ENCODE measurements at regions not wholly inside any gene's neighbourhood (a gene's known extent, or its start where the extent isn't known, plus 50 kb on each side); places are given as distances from the start of the nearest gene placed in this dataset.

GRCh38 chr1:191460234-191460633, 698.0 kb upstream of the RGS18 start:
- TF ChIP-seq CTCF (IDR thresholded peaks at IDR 0.05; ENCODE audit: extremely low read depth, insufficient read depth, missing control alignments), result no peak
- no peak for DNase-seq (ENCODE audit: low spot score)
- in situ Hi-C loops (cut with MboI; ENCODE audit: low pct_unique_long_range_greater_than_20kb, low sequenced_read_pairs, unreplicated experiment), result no loop called here

GRCh38 chr1:191483988-191484387, 674.3 kb upstream of the RGS18 start:
- no peak for TF ChIP-seq CTCF (IDR thresholded peaks at IDR 0.05; ENCODE audit: extremely low read depth, insufficient read depth, missing control alignments)
- DNase-seq (ENCODE audit: low spot score), result no peak

GRCh38 chr1:191490303-191490702, 668.0 kb upstream of the RGS18 start:
- TF ChIP-seq CTCF (IDR thresholded peaks at IDR 0.05; ENCODE audit: extremely low read depth, insufficient read depth, missing control alignments), result no peak
- DNase-seq (ENCODE audit: low spot score), result no peak
- in situ Hi-C loops (cut with MboI; ENCODE audit: low pct_unique_long_range_greater_than_20kb, low sequenced_read_pairs, unreplicated experiment), result no loop called here

More at GRCh38 chr1:191483988-191484387, 674.3 kb upstream of the RGS18 start:
- in situ Hi-C loops (cut with MboI; ENCODE audit: low pct_unique_long_range_greater_than_20kb, low sequenced_read_pairs, unreplicated experiment), result no loop called here

GRCh38 chr1:191495040-191495439, 663.2 kb upstream of the RGS18 start:
- in situ Hi-C loops (cut with MboI; ENCODE audit: low pct_unique_long_range_greater_than_20kb, low sequenced_read_pairs, unreplicated experiment), result no loop called here
- no peak for TF ChIP-seq CTCF (IDR thresholded peaks at IDR 0.05; ENCODE audit: extremely low read depth, insufficient read depth, missing control alignments)
- DNase-seq (ENCODE audit: low spot score), result no peak

- DNase-seq (ENCODE audit: low spot score), result no peak
- no peak for TF ChIP-seq CTCF (IDR thresholded peaks at IDR 0.05; ENCODE audit: extremely low read depth, insufficient read depth, missing control alignments)
- in situ Hi-C loops (cut with MboI; ENCODE audit: low pct_unique_long_range_greater_than_20kb, low sequenced_read_pairs, unreplicated experiment), result no loop called here
These were observed 659.9 kb upstream of the RGS18 start for GRCh38 chr1:191498318-191498717.

- no peak for TF ChIP-seq CTCF (IDR thresholded peaks at IDR 0.05; ENCODE audit: extremely low read depth, insufficient read depth, missing control alignments)
- DNase-seq (ENCODE audit: low spot score), result no peak
- in situ Hi-C loops (cut with MboI; ENCODE audit: low pct_unique_long_range_greater_than_20kb, low sequenced_read_pairs, unreplicated experiment), result no loop called here
These were observed 659.4 kb upstream of the RGS18 start for GRCh38 chr1:191498825-191499224.

GRCh38 chr1:191504999-191505398, 653.3 kb upstream of the RGS18 start:
- TF ChIP-seq CTCF (IDR thresholded peaks at IDR 0.05; ENCODE audit: extremely low read depth, insufficient read depth, missing control alignments), result no peak
- in situ Hi-C loops (cut with MboI; ENCODE audit: low pct_unique_long_range_greater_than_20kb, low sequenced_read_pairs, unreplicated experiment), result no loop called here
- DNase-seq (ENCODE audit: low spot score), result no peak

Data from GM13977 (cell line).